ENCODE measurements at regions not wholly inside any gene's neighbourhood (a gene's known extent, or its start where the extent isn't known, plus 50 kb on each side); places are given as distances from the start of the nearest gene placed in this dataset.

DNA sequence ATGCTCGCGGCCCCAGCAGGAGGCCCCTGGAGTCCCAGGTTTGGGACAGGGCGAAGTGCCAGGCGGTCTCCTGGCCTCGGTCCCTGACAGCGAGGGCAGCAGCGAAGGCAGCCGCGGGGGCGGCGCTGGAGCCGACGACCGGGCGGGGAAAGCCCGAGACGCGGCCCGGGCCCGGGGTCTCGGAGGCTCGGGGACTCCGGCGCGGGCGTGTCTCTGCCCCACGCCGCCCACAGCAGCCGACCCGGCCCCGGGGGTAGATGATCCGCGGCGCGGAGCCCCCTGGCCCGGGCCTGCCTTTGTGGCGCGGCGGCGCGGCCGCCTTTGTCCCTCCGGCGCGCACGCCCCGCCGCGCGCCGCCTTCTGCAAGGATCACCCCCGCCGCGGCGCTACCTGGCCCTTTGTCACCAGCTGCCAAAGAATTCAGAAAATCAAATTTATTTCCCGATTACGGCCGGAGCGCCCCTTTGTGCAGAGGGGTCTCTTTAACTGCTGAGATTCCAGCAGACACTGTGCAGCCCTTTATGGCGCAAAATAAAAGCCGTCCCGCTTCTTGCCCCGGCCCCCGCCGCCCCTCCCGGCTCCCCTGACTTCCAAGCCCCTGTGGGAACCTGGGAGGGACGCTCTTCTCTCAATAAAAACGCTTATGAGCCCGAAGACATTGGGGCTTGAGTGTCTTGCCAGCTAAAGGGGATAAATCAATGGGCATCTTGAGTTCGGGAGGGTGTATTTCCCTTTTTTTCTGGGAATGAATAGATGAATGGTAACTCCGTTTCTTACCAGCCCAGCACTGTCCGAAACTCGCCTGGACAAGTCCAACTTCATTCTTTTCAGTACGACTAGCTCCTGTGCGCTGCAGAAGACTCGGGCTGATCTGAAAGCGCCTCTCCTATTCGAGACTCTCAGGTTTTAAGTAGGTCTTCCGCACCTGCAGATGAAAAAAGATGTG lies 68.4 kb downstream of the HES1 start:
- Histone ChIP-seq H3K36me3 (ENCODE audit: control insufficient read depth in 2 of 3, insufficient read depth in 3 of 3, low read length in 3 of 3) (no peaks in the 10 kb centered on the region), H3K27me3 (ENCODE audit: control insufficient read depth in 2 of 2, insufficient read depth in 2 of 2, low read length in 2 of 2) (peaks cover 0 to 6% of the 10 kb centered on the region in 2 donors), H3K4me3 (ENCODE audit: low read length) (peak overlapping the region; percentile 53), H3K4me1 (ENCODE audit: control insufficient read depth in 2 of 2, insufficient read depth in 2 of 2, low read length in 2 of 2) (peaks cover 0 to 9% of the 10 kb centered on the region in 2 donors), H3K9me3 (ENCODE audit: control insufficient read depth in 2 of 3, low read length in 3 of 3) (no peaks in the 10 kb centered on the region), H3K27ac (ENCODE audit: low read depth, low read length) (peak overlapping the region; percentile 18)
- CTCF ChIA-PET: no interaction called here
- Mint-ChIP-seq H3K36me3 (no peaks in the 10 kb centered on the region), H3K27me3 (peaks cover 0 to 34% (median 17%) of the 10 kb centered on the region in 5 donors), H3K27ac (peak overlapping the region in 8 of 9 donors; percentile 48 to 92 (median 74)), H3K4me1 (peaks cover 10 to 39% (median 30%) of the 10 kb centered on the region in 7 donors), H3K9me3 (no peaks in the 10 kb centered on the region), H3K4me3 (peak overlapping the region; percentile 85 to 95 (median 90))
- DNase-seq (peak in 4 of 9 donors; percentile 4 to 38 (median 12)), ATAC-seq (peak; percentile 52)
- POLR2A ChIA-PET: no interaction called here
- intact Hi-C loops (cut with micrococcal nuclease): loop anchor here (2.0 to 10.0 kb wide), 3 partner anchors 68 to 103 kb away; partner anchors contain the start of gene HES1 (in 2 of the 2)

DNA sequence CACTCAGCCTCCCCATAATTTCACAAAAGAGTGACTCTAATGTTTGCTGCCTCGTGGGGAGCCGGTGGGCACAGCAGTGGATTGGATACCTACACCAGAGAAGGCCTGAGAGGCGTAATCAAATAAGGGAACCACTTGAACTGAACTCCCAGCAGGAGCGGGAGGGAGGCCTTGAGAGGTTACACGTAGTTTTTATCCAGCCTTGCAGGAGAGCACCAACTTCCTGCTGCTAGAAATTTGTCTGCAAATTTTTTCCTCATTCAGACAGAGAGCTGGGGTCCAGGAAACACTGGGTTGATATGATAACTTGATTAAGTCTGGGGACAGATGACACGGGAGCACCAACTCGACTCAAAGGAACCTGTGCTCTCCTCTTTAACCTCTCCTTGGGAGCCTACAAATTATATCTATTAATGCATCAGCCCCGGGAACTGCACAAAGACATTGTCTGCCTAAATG lies 69.8 kb downstream of the HES1 start:
- H3K27ac ChIP-seq (ENCODE audit: low read depth, low read length): no peak overlapping the region
- Mint-ChIP-seq H3K27me3 (peaks cover 0 to 30% (median 17%) of the 10 kb centered on the region in 5 donors), H3K9me3 (no peaks in the 10 kb centered on the region), H3K4me3 (peak overlapping the region; percentile 13 to 90 (median 62)), H3K4me1 (peaks cover 10 to 39% (median 30%) of the 10 kb centered on the region in 7 donors), H3K36me3 (no peaks in the 10 kb centered on the region), H3K27ac (peak overlapping the region in 6 of 9 donors; percentile 16 to 60 (median 34))
- CTCF ChIA-PET: no interaction called here
- ATAC-seq: peak; percentile 47
- H3K27me3 ChIP-seq (ENCODE audit: control insufficient read depth in 2 of 2, insufficient read depth in 2 of 2, low read length in 2 of 2): peaks cover 0 to 6% of the 10 kb centered on the region in 2 donors
- intact Hi-C loops (cut with micrococcal nuclease): loop anchor here (2.0 to 10.0 kb wide), 2 partner anchors 69 to 99 kb away; partner anchors contain the start of gene HES1 (in 2 of the 2)
- peak in 5 of 9 donors; percentile 19 to 47 (median 40) for DNase-seq
- no peaks in the 10 kb centered on the region for H3K36me3 ChIP-seq (ENCODE audit: control insufficient read depth in 2 of 3, insufficient read depth in 3 of 3, low read length in 3 of 3)
- POLR2A ChIA-PET: no interaction called here
- H3K9me3 ChIP-seq (ENCODE audit: control insufficient read depth in 2 of 3, low read length in 3 of 3): no peaks in the 10 kb centered on the region
- peaks cover 0 to 9% of the 10 kb centered on the region in 2 donors for H3K4me1 ChIP-seq (ENCODE audit: control insufficient read depth in 2 of 2, insufficient read depth in 2 of 2, low read length in 2 of 2)
- no peak overlapping the region for H3K4me3 ChIP-seq (ENCODE audit: low read length)

GRCh38 chr3:194206320-194206719 lies 70.4 kb downstream of the HES1 start:
- no peaks in the 10 kb centered on the region for H3K36me3 ChIP-seq (ENCODE audit: control insufficient read depth in 2 of 3, insufficient read depth in 3 of 3, low read length in 3 of 3)
- H3K4me3 ChIP-seq (ENCODE audit: low read length): no peak overlapping the region
- ATAC-seq: no peak
- intact Hi-C loops (cut with micrococcal nuclease): loop anchor here in 1 of 2 donors (10.0 kb wide), 1 partner anchor 98 kb away; no protein-coding TSS in a partner anchor
- no peak for DNase-seq
- H3K36me3 Mint-ChIP-seq: no peaks in the 10 kb centered on the region
- no peak overlapping the region for H3K27ac ChIP-seq (ENCODE audit: low read depth, low read length)
- peaks cover 0 to 9% of the 10 kb centered on the region in 2 donors for H3K4me1 ChIP-seq (ENCODE audit: control insufficient read depth in 2 of 2, insufficient read depth in 2 of 2, low read length in 2 of 2)
- no peaks in the 10 kb centered on the region for H3K9me3 Mint-ChIP-seq
- peaks cover 0 to 28% (median 17%) of the 10 kb centered on the region in 5 donors for H3K27me3 Mint-ChIP-seq
- peak overlapping the region in 2 of 9 donors; percentile 21 to 32 for H3K27ac Mint-ChIP-seq
- H3K27me3 ChIP-seq (ENCODE audit: control insufficient read depth in 2 of 2, insufficient read depth in 2 of 2, low read length in 2 of 2): peaks cover 0 to 6% of the 10 kb centered on the region in 2 donors
- ChIA-PET CTCF (interaction anchor here (0.8 kb wide), 1 partner anchor 516 kb away, joined by 3 read pairs; no protein-coding TSS in a partner anchor), POLR2A (no interaction called here)
- H3K4me1 Mint-ChIP-seq: peaks cover 10 to 39% (median 30%) of the 10 kb centered on the region in 7 donors
- peak overlapping the region in 9 of 10 donors; percentile 1 to 90 (median 65) for H3K4me3 Mint-ChIP-seq
- no peaks in the 10 kb centered on the region for H3K9me3 ChIP-seq (ENCODE audit: control insufficient read depth in 2 of 3, low read length in 3 of 3)

DNA sequence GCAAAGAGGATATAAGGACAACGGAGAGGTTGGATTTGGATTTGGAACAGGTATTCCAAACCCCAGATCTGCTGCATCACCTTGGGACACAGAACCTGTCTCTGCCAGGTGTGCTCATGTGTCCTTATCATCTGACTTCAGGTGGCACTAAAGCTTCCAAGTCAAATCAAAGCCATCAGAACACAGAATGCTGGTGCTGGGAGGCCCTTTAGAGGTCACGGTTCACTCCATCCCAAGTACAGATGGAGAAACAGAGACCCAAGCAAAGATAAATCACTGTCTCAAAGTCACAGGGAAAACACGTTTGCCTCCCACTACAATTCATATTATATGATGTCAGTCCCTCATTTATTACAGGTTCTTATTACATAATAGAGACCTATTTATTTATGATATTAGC lies 72.8 kb downstream of the HES1 start:
- Mint-ChIP-seq H3K36me3 (no peaks in the 10 kb centered on the region), H3K27ac (no peak overlapping the region), H3K4me1 (peaks cover 6 to 27% (median 23%) of the 10 kb centered on the region in 7 donors), H3K27me3 (peaks cover 0 to 19% (median 12%) of the 10 kb centered on the region in 5 donors), H3K9me3 (peaks cover 0 to 1% (median 0%) of the 10 kb centered on the region in 11 donors), H3K4me3 (no peak overlapping the region)
- CTCF ChIA-PET: no interaction called here
- POLR2A ChIA-PET: no interaction called here
- Histone ChIP-seq H3K4me3 (ENCODE audit: low read length) (no peak overlapping the region), H3K4me1 (ENCODE audit: control insufficient read depth in 2 of 2, insufficient read depth in 2 of 2, low read length in 2 of 2) (peaks cover 0 to 3% of the 10 kb centered on the region in 2 donors), H3K9me3 (ENCODE audit: control insufficient read depth in 2 of 3, low read length in 3 of 3) (no peaks in the 10 kb centered on the region), H3K36me3 (ENCODE audit: control insufficient read depth in 2 of 3, insufficient read depth in 3 of 3, low read length in 3 of 3) (no peaks in the 10 kb centered on the region), H3K27me3 (ENCODE audit: control insufficient read depth in 2 of 2, insufficient read depth in 2 of 2, low read length in 2 of 2) (no peaks in the 10 kb centered on the region), H3K27ac (ENCODE audit: low read depth, low read length) (no peak overlapping the region)
- intact Hi-C loops (cut with micrococcal nuclease): loop anchor here in 1 of 2 donors (10.0 kb wide), 1 partner anchor 96 kb away; no protein-coding TSS in a partner anchor
- DNase-seq (no peak), ATAC-seq (no peak)

GRCh38 chr3:194212161-194212844 lies 76.4 kb downstream of the HES1 start:
- Mint-ChIP-seq H3K4me1 (peaks cover 0 to 6% (median under 1%) of the 10 kb centered on the region in 7 donors), H3K9me3 (peaks cover 0 to 1% (median 0%) of the 10 kb centered on the region in 11 donors), H3K27ac (no peak overlapping the region), H3K27me3 (peaks cover 0 to 29% (median under 1%) of the 10 kb centered on the region in 5 donors), H3K36me3 (no peaks in the 10 kb centered on the region), H3K4me3 (no peak overlapping the region)
- ChIA-PET POLR2A (no interaction called here), CTCF (no interaction called here)
- no peak for ATAC-seq
- H3K4me3 ChIP-seq (ENCODE audit: low read length): no peak overlapping the region
- no peaks in the 10 kb centered on the region for H3K9me3 ChIP-seq (ENCODE audit: control insufficient read depth in 2 of 3, low read length in 3 of 3)
- no peak overlapping the region for H3K27ac ChIP-seq (ENCODE audit: low read depth, low read length)
- H3K4me1 ChIP-seq (ENCODE audit: control insufficient read depth in 2 of 2, insufficient read depth in 2 of 2, low read length in 2 of 2): no peaks in the 10 kb centered on the region
- intact Hi-C loops (cut with micrococcal nuclease): no loop called here
- no peak for DNase-seq
- H3K36me3 ChIP-seq (ENCODE audit: control insufficient read depth in 2 of 3, insufficient read depth in 3 of 3, low read length in 3 of 3): no peaks in the 10 kb centered on the region
- no peaks in the 10 kb centered on the region for H3K27me3 ChIP-seq (ENCODE audit: control insufficient read depth in 2 of 2, insufficient read depth in 2 of 2, low read length in 2 of 2)

GRCh38 chr3:194212845-194213331 lies 76.9 kb downstream of the HES1 start:
- Histone ChIP-seq H3K27ac (ENCODE audit: low read depth, low read length) (no peak overlapping the region), H3K4me1 (ENCODE audit: control insufficient read depth in 2 of 2, insufficient read depth in 2 of 2, low read length in 2 of 2) (no peaks in the 10 kb centered on the region), H3K9me3 (ENCODE audit: control insufficient read depth in 2 of 3, low read length in 3 of 3) (no peaks in the 10 kb centered on the region), H3K36me3 (ENCODE audit: control insufficient read depth in 2 of 3, insufficient read depth in 3 of 3, low read length in 3 of 3) (no peaks in the 10 kb centered on the region), H3K27me3 (ENCODE audit: control insufficient read depth in 2 of 2, insufficient read depth in 2 of 2, low read length in 2 of 2) (no peaks in the 10 kb centered on the region), H3K4me3 (ENCODE audit: low read length) (no peak overlapping the region)
- Mint-ChIP-seq H3K27ac (no peak overlapping the region), H3K27me3 (peaks cover 0 to 30% (median 0%) of the 10 kb centered on the region in 5 donors), H3K36me3 (no peaks in the 10 kb centered on the region), H3K4me1 (peaks cover 0 to 6% (median 0%) of the 10 kb centered on the region in 7 donors), H3K4me3 (no peak overlapping the region), H3K9me3 (peaks cover 0 to 1% (median 0%) of the 10 kb centered on the region in 11 donors)
- intact Hi-C loops (cut with micrococcal nuclease): no loop called here
- no peak for ATAC-seq
- POLR2A ChIA-PET: no interaction called here
- CTCF ChIA-PET: no interaction called here
- no peak for DNase-seq

All from naive thymus-derived CD4-positive, alpha-beta T cell (primary cell).